ENCODE measurements at regions not wholly inside any gene's neighbourhood (a gene's known extent, or its start where the extent isn't known, plus 50 kb on each side); places are given as distances from the start of the nearest gene placed in this dataset.

- TF ChIP-seq CTCF (IDR thresholded peaks at IDR 0.05; ENCODE audit: insufficient read depth, low read length, poor library complexity, severe bottlenecking), result no peak
- TF ChIP-seq EZH2phosphoT487 (conservative IDR thresholded peaks at IDR 0.05; ENCODE audit: low read length), result no peak
These were observed 90.3 kb upstream of the ZNF438 start for GRCh38 chr10:31121757-31122577.

Data from SU-DHL-6 (cell line).